Endothelial cell of hepatic sinusoid (primary cell): ENCODE measurements at regions not wholly inside any gene's neighbourhood (a gene's known extent, or its start where the extent isn't known, plus 50 kb on each side); places are given as distances from the start of the nearest gene placed in this dataset.
"Not testable (repeated sequence)": the region's sequence is repeated elsewhere in the genome, so short reads cannot be mapped to it uniquely, and the experiment has no call there.

Experiments
- in situ Hi-C: cut with HindIII; loops from 2 replicates; pipeline ENCODE4 v1.10.0; 2017; ENCODE audit warnings: low sequenced_read_pairs

- in situ Hi-C loops, result no loop called here
These were observed 547.9 kb upstream of the PTCHD4 start for GRCh38 chr6:48658915-48659314.

GRCh38 chr6:48641544-48641943 is 530.5 kb upstream of the PTCHD4 start:
- in situ Hi-C loops, result no loop called here

- in situ Hi-C loops, result not testable (repeated sequence)
These were observed 527.8 kb upstream of the PTCHD4 start for GRCh38 chr6:48638796-48639195.

- in situ Hi-C loops, result no loop called here
These were observed 519.5 kb upstream of the PTCHD4 start for GRCh38 chr6:48630511-48630910.

GRCh38 chr6:48628316-48628715 is 517.3 kb upstream of the PTCHD4 start:
- in situ Hi-C loops, result no loop called here

GRCh38 chr6:48626421-48626820 is 515.4 kb upstream of the PTCHD4 start:
- in situ Hi-C loops, result no loop called here

- in situ Hi-C loops, result no loop called here
These were observed 513.6 kb upstream of the PTCHD4 start for GRCh38 chr6:48624631-48625030.

- in situ Hi-C loops, result no loop called here
These were observed 508.8 kb upstream of the PTCHD4 start for GRCh38 chr6:48619771-48620170.

GRCh38 chr6:48615041-48615440 is 504.0 kb upstream of the PTCHD4 start:
- in situ Hi-C loops, result no loop called here

GRCh38 chr6:48614326-48614725 is 503.3 kb upstream of the PTCHD4 start:
- in situ Hi-C loops, result no loop called here

GRCh38 chr6:48613231-48613949 is 502.4 kb upstream of the PTCHD4 start:
- in situ Hi-C loops, result no loop called here

- in situ Hi-C loops, result no loop called here
These were observed 500.3 kb upstream of the PTCHD4 start for GRCh38 chr6:48611332-48611731.

- in situ Hi-C loops, result no loop called here
These were observed 499.8 kb upstream of the PTCHD4 start for GRCh38 chr6:48610846-48611245.

- in situ Hi-C loops, result no loop called here
These were observed 495.6 kb upstream of the PTCHD4 start for GRCh38 chr6:48606618-48607017.

GRCh38 chr6:48597951-48598350 is 487.0 kb upstream of the PTCHD4 start:
- in situ Hi-C loops, result no loop called here

- in situ Hi-C loops, result no loop called here
These were observed 485.8 kb upstream of the PTCHD4 start for GRCh38 chr6:48596830-48597229.

GRCh38 chr6:48591158-48591557 is 480.2 kb upstream of the PTCHD4 start:
- in situ Hi-C loops, result not testable (repeated sequence)

GRCh38 chr6:48584846-48585245 is 473.8 kb upstream of the PTCHD4 start:
- in situ Hi-C loops, result no loop called here

- in situ Hi-C loops, result no loop called here
These were observed 459.7 kb upstream of the PTCHD4 start for GRCh38 chr6:48570656-48571055.

GRCh38 chr6:48568856-48569255 is 457.9 kb upstream of the PTCHD4 start:
- in situ Hi-C loops, result no loop called here

- in situ Hi-C loops, result no loop called here
These were observed 456.0 kb upstream of the PTCHD4 start for GRCh38 chr6:48567016-48567415.

- in situ Hi-C loops, result no loop called here
These were observed 453.2 kb upstream of the PTCHD4 start for GRCh38 chr6:48564036-48564820.
